Gastroesophageal sphincter (tissue), 4 donors: ENCODE measurements at regions not wholly inside any gene's neighbourhood (a gene's known extent, or its start where the extent isn't known, plus 50 kb on each side); places are given as distances from the start of the nearest gene placed in this dataset.

Source experiments
- ATAC-seq: fragments of 150-250 bp; one replicate; pipeline ENCODE4 v1.9.1; 2016; ENCODE audit warnings: mild to moderate bottlenecking, moderate library complexity
- H3K27ac ChIP-seq, 4 donors: fragments of 200-600 bp; sonication (generic) in 3 of 4; 1 replicate in 3 of 4; 2 replicates in 1 of 4; pipeline ENCODE4 v1.5.1; 2016 to 2019
- H3K27me3 ChIP-seq: fragments of 200-600 bp; sonication (generic); one replicate; pipeline ENCODE4 v1.5.1; 2019
- H3K36me3 ChIP-seq, 2 donors: fragments of 200-600 bp; sonication (generic); one replicate each; pipeline ENCODE4 v1.5.1; 2019; ENCODE audit warnings: control low read depth in 1 of 2
- H3K4me1 ChIP-seq, 3 donors: fragments of 200-600 bp; sonication (generic); 1 replicate in 2 of 3; 2 replicates in 1 of 3; pipeline ENCODE4 v1.5.1; 2016 to 2019; ENCODE audit warnings: control low read depth in 2 of 3
- H3K4me3 ChIP-seq, 2 donors: fragments of 200-600 bp; sonication (generic); one replicate each; pipeline ENCODE4 v1.5.1; 2019; ENCODE audit warnings: mild to moderate bottlenecking in 1 of 2, moderate library complexity in 1 of 2
- H3K9me3 ChIP-seq, 3 donors: fragments of 200-600 bp; sonication (generic); one replicate each; pipeline ENCODE4 v1.5.1; 2017 to 2019; ENCODE audit warnings: control low read depth in 2 of 3
- CTCF ChIP-seq, 4 experiments: fragments of 200-600 bp in 2 of 4; fragments of 450-650 bp in 2 of 4; sonication (generic) in 1 of 4; IDR thresholded peaks; one replicate each; pipeline ENCODE4 v1.5.1; 2017 to 2019; ENCODE audit warnings: antibody characterized with exemption in 4 of 4, mild to moderate bottlenecking in 2 of 4, moderate library complexity in 2 of 4
- EP300 ChIP-seq: sonication (generic); formaldehyde crosslinking; IDR thresholded peaks from one replicate; pipeline ENCODE4 v1.6.1; 2017; ENCODE audit warnings: antibody characterized with exemption, mild to moderate bottlenecking
- POLR2A ChIP-seq, 2 donors: fragments of 450-650 bp; IDR thresholded peaks; one replicate each; pipeline ENCODE4 v1.6.1; 2017; ENCODE audit warnings: antibody characterized with exemption in 2 of 2, mild to moderate bottlenecking in 2 of 2, moderate library complexity in 1 of 2
- POLR2AphosphoS5 ChIP-seq: sonication (generic); formaldehyde crosslinking; IDR thresholded peaks from one replicate; pipeline ENCODE4 v1.6.1; 2017; ENCODE audit warnings: antibody characterized with exemption
- WGBS, 2 donors: methylation state at CpG; one replicate each; pipeline ENCODE4 v1.1.5; 2018; ENCODE audit warnings: low coverage in 1 of 2; 5-methylcytosine and 5-hydroxymethylcytosine counted together

GRCh38 chr10:64508029-64508661, 986.9 kb downstream of the REEP3 start:
- Histone ChIP-seq H3K36me3 (no peaks in the 10 kb centered on the region), H3K27me3 (no peaks in the 10 kb centered on the region), H3K4me3 (no peak overlapping the region), H3K27ac (no peak overlapping the region), H3K4me1 (no peaks in the 10 kb centered on the region), H3K9me3 (no peaks in the 10 kb centered on the region)
- no peak for ATAC-seq
- TF ChIP-seq CTCF (IDR thresholded peaks at IDR 0.05) (no peak), EP300 (no peak), POLR2AphosphoS5 (no peak), POLR2A (IDR thresholded peaks at IDR 0.05) (no peak)
- WGBS, 2 donors: 38 to 42% methylated on average over 2 of the region's 2 CpGs

- no peak for ATAC-seq
- H3K36me3 ChIP-seq: no peaks in the 10 kb centered on the region
- no peaks in the 10 kb centered on the region for H3K4me1 ChIP-seq
- H3K27ac ChIP-seq: no peak overlapping the region
- WGBS, 2 donors: 58 to 60% methylated on average over 1 to 2 of the region's 2 CpGs
- H3K27me3 ChIP-seq: no peaks in the 10 kb centered on the region
- no peak overlapping the region for H3K4me3 ChIP-seq
- H3K9me3 ChIP-seq: no peaks in the 10 kb centered on the region
- TF ChIP-seq POLR2A (IDR thresholded peaks at IDR 0.05) (no peak), CTCF (IDR thresholded peaks at IDR 0.05) (no peak), EP300 (no peak), POLR2AphosphoS5 (no peak)
These were observed 994.9 kb downstream of the REEP3 start for GRCh38 chr10:64515970-64516699.

- TF ChIP-seq POLR2AphosphoS5 (no peak), EP300 (no peak), POLR2A (IDR thresholded peaks at IDR 0.05) (no peak)
- WGBS, 2 donors: 73 to 83% methylated on average over 1 to 2 of the region's 2 CpGs
- H3K27me3 ChIP-seq: no peaks in the 10 kb centered on the region
- no peaks in the 10 kb centered on the region for H3K4me1 ChIP-seq
- no peaks in the 10 kb centered on the region for H3K9me3 ChIP-seq
- no peak overlapping the region for H3K4me3 ChIP-seq
- ATAC-seq: no peak
- no peaks in the 10 kb centered on the region for H3K36me3 ChIP-seq
- no peak overlapping the region for H3K27ac ChIP-seq
These were observed 997.3 kb downstream of the REEP3 start for GRCh38 chr10:64518456-64518855.

DNA sequence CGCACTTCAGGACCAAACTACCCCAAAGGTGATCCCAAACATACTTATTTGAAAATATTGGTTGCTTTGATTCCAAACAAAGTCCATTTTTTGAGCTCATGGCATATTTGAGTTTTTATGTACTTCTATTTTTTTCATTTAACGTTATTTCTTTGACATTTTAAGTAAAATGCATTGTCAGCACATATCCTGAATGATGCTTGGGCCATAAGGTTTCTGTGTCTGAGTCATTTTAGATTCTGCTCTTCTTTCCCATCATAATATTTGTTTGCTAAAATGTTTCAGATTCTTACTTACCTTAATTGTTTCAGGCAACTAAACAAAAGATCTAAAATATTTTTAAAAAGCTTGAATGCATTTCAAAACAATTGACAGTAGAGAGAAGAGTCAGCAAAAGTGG, 998.2 kb downstream of the REEP3 start:
- no peaks in the 10 kb centered on the region for H3K27me3 ChIP-seq
- WGBS, 2 donors: 60 to 69% methylated on average over 2 of the region's 2 CpGs
- ATAC-seq: no peak

DNA sequence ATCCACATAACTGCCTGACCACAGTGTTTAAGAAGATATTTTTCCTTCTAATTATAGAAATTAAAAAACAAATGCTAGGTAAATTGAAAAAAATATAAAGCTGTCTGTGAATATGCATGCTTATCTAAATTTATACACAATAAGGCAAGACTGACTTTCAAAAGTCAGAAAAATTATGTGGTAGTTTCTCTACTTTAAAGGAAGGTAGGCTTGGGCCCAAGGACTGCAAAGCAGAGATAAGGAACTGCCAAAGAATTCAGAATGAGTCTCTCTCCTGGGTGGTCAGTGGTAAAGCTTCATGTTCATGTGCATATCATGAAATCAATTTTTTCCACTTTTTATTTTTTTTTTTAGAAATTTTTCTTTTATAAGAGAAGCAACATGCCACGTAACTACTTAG, 998.6 kb downstream of the REEP3 start:
- WGBS, 2 donors: 77 to 84% methylated on average over 1 of the region's 1 CpG
- H3K9me3 ChIP-seq: no peaks in the 10 kb centered on the region
- no peak for ATAC-seq
- H3K36me3 ChIP-seq: no peaks in the 10 kb centered on the region
- TF ChIP-seq CTCF (IDR thresholded peaks at IDR 0.05) (no peak), POLR2A (IDR thresholded peaks at IDR 0.05) (no peak), EP300 (no peak), POLR2AphosphoS5 (no peak)
- no peaks in the 10 kb centered on the region for H3K27me3 ChIP-seq
- H3K4me3 ChIP-seq: no peak overlapping the region
- no peak overlapping the region for H3K27ac ChIP-seq
- no peaks in the 10 kb centered on the region for H3K4me1 ChIP-seq

More for the DNA sequence above, 998.2 kb downstream of the REEP3 start:
- H3K36me3 ChIP-seq: no peaks in the 10 kb centered on the region
- no peak for TF ChIP-seq EP300
- no peak for TF ChIP-seq POLR2A (IDR thresholded peaks at IDR 0.05)
- no peaks in the 10 kb centered on the region for H3K4me1 ChIP-seq
- no peak overlapping the region for H3K27ac ChIP-seq
- H3K9me3 ChIP-seq: no peaks in the 10 kb centered on the region
- no peak overlapping the region for H3K4me3 ChIP-seq
